ENCODE measurements at regions not wholly inside any gene's neighbourhood (a gene's known extent, or its start where the extent isn't known, plus 50 kb on each side); places are given as distances from the start of the nearest gene placed in this dataset.

DNA sequence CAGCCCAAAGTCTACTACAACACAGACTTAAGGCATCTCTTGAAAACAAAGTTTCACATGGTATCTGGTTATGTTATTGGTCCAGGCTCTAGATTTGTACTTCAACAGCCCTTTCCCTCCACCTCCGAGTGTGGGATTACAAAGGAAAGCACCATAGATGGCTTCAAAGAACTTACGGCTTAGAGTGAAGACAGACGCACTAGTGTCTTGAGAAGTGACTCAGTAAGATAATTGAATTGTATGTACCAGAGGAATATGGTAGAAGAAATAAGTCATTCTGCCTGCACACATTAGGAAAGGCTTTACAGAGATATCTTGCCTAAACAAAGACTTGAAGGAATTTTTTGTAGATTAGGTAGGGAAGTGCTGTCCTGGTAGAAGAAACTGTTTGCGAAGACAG lies 392.3 kb upstream of the TNP1 start:
- no peak for TF ChIP-seq CTCF (IDR thresholded peaks at IDR 0.05)
- TF ChIP-seq POLR2A (IDR thresholded peaks at IDR 0.05), result no peak
